Iris pigment epithelial cell (primary cell): ENCODE measurements at regions not wholly inside any gene's neighbourhood (a gene's known extent, or its start where the extent isn't known, plus 50 kb on each side); places are given as distances from the start of the nearest gene placed in this dataset.
A peak's percentile ranks its signal among the peaks of the same experiment; 100 is the strongest.
"Not testable (repeated sequence)": the region's sequence is repeated elsewhere in the genome, so short reads cannot be mapped to it uniquely, and the experiment has no call there.

Source experiments
- DNase-seq: peaks from one replicate; pipeline ENCODE4 v3.0.0-alpha.2; 2011; ENCODE audit warnings: low read depth

GRCh38 chr13:44887515-44887914, 101.8 kb downstream of the NUFIP1 start:
- DNase-seq = no peak

- peak; percentile 83 for DNase-seq
Measured at GRCh38 chr13:44884076-44884729, 105.1 kb downstream of the NUFIP1 start.

- peak; percentile 63 for DNase-seq
Measured at GRCh38 chr13:44879452-44880058, 109.7 kb downstream of the NUFIP1 start.

- no peak for DNase-seq
Measured at GRCh38 chr13:44876782-44877324, 112.4 kb downstream of the NUFIP1 start.

- DNase-seq = no peak
Measured at GRCh38 chr13:44874886-44875630, 114.2 kb downstream of the NUFIP1 start.

GRCh38 chr13:44874176-44874575, 115.1 kb downstream of the NUFIP1 start:
- no peak for DNase-seq

GRCh38 chr13:44873461-44873860, 115.8 kb downstream of the NUFIP1 start:
- no peak for DNase-seq

GRCh38 chr13:44872751-44873150, 116.5 kb downstream of the NUFIP1 start:
- DNase-seq = no peak

- DNase-seq = no peak
Measured at GRCh38 chr13:44870456-44870929, 118.8 kb downstream of the NUFIP1 start.

- no peak for DNase-seq
Measured at GRCh38 chr13:44869167-44869566, 120.1 kb downstream of the NUFIP1 start.

GRCh38 chr13:44868397-44868796, 120.9 kb downstream of the NUFIP1 start:
- no peak for DNase-seq

- peak; percentile 25 for DNase-seq
Measured at GRCh38 chr13:44867825-44868224, 121.4 kb downstream of the NUFIP1 start.

- no peak for DNase-seq
Measured at GRCh38 chr13:44866411-44866911, 122.8 kb downstream of the NUFIP1 start.

- DNase-seq = no peak
Measured at GRCh38 chr13:44865722-44866410, 123.4 kb downstream of the NUFIP1 start.

GRCh38 chr13:44863641-44864040, 125.6 kb downstream of the NUFIP1 start:
- not testable (repeated sequence) for DNase-seq

- no peak for DNase-seq
Measured at GRCh38 chr13:44860454-44860853, 128.8 kb downstream of the NUFIP1 start.

GRCh38 chr13:44857736-44858135, 131.5 kb downstream of the NUFIP1 start:
- DNase-seq = no peak

- no peak for DNase-seq
Measured at GRCh38 chr13:44857061-44857460, 132.2 kb downstream of the NUFIP1 start.

GRCh38 chr13:44855860-44856259, 133.4 kb downstream of the NUFIP1 start:
- DNase-seq = no peak

GRCh38 chr13:44854313-44855060, 134.8 kb downstream of the NUFIP1 start:
- DNase-seq = no peak

- peak; percentile 50 for DNase-seq
Measured at GRCh38 chr13:44853641-44854040, 135.6 kb downstream of the NUFIP1 start.
